ENCODE measurements at regions not wholly inside any gene's neighbourhood (a gene's known extent, or its start where the extent isn't known, plus 50 kb on each side); places are given as distances from the start of the nearest gene placed in this dataset.

DNA sequence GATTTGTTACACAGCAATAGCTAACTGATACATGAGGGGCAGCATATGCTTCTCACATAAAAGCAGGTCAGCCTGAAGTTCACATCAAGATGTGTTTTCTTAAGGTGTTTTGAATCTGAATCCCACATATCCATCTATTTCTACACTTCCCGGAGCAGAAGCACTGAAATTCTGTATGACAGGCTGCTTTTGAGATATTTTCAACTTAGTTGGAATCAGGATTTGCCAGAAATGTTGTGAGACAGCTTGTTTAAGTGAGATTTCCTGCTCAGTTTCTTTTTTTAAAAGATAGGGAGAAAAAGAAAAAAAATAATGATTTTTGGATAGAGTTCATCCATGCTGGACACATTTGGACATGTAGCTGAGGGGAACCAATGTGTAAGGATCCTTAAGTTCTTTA, 501.5 kb upstream of the CELF4 start:
- no peak for DNase-seq

DNA sequence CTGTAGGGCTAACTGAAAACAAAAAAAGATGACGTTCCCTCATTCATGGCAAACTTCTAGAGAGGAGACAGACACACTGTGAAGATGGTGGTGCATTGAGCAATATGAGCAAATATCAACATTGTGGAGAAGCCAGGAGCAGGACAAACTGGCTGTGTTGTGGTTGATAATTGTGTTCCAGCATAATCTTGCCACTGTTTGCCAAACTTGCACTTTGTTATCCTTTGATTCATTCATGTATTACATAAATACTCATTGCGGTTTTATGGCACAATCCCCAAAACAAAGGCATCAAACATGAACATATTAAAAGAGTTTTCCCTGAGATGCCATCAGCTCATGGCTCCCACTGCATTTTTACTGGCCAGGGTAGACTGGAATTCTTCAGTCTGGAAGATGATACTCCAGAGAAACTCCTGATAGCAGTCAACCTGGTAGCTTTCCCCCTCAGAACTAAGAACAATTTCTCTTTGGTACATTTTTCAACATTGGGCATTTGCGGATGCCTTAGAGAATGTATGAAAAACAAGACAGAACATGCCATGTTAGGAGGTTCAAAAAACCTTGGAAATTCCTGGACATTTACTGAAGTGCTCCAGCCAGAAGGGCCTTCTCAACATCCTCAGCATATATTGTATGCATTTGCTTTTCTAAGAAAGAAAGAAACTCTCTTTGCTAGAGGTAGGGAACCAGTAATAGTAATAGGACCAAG, 487.4 kb upstream of the CELF4 start:
- no peak for DNase-seq

DNA sequence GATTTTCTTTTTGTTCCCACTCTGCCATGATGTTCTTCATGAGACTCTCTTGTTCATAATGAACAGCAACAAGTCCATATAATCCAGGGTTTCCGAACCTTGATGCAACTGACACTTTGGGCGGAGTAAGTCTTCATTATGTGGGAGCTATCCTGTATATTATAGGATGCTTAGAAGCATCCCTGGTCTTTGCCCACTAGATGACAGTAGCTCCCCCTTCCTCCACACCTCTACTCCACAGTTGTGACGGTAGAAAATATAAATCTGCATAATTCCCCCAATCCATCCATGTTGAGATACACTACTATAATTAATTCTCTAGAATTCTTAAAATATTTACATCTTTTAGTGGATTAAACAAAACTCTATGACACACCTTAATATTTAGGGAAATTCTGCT, 482.2 kb upstream of the CELF4 start:
- no peak for DNase-seq

- no peak for DNase-seq
Observed at GRCh38 chr18:38046651-38047050, 481.1 kb upstream of the CELF4 start.

- DNase-seq: no peak
Observed at GRCh38 chr18:38045845-38046244, 480.2 kb upstream of the CELF4 start.

GRCh38 chr18:38042211-38042890, 476.8 kb upstream of the CELF4 start:
- no peak for DNase-seq

DNA sequence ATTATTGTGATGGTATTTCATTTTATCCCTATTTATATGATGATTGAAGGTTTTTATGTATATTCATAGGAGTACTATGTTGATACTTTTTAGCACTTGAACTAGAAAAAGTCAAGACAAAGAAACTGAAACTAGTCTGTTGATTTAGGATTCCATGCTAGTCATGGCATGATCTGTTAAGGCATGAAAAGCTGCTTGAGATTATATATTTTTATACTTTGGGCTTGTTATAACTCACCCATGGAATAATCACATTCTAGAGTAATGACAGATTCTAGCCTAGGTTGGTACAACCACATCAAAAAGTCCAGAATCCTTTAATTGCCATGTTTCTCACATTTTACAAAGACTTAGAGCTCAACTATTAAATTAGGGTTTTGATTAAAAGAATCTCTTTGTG, 472.6 kb upstream of the CELF4 start:
- DNase-seq: no peak

DNA sequence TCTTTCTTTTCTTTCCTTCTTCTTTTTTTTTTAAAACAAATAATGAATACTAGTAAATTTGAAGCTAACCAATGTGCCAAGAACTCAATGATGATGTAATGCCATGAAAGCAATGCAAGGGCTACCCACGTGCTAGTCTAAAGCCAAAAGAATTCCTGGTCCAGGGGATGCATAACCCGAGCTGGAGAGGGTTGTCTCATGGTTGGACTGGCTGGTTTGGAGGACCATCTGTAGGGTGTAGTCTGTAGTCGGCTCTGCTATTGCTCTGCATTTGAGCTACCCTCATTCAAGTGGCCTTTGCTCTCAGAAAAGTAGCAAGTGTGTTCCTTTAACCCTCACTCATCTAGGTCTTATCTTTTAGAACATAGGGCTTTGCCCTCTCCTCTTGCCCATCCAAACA, 469.6 kb upstream of the CELF4 start:
- no peak for DNase-seq

GRCh38 chr18:38033282-38033681, 467.7 kb upstream of the CELF4 start:
- DNase-seq: no peak

DNA sequence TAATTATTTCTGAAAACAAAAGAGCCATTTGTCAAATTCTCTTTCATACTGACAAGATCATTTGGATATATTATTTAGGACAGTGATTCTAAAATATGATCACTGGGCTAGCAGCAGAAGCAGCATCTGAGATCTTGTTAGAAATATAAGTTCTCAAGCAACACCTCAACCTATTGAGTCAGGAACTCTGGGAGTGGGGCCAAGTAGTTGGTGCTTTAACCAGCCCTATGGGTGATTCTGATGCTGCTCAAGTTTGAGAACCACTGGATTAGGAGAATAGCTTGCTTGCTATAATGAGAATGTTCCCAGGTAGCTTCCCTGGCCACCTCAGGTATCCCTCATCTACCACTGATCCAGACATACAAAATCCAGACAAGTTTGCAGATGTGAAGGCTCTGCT, 466.9 kb upstream of the CELF4 start:
- DNase-seq: no peak

DNA sequence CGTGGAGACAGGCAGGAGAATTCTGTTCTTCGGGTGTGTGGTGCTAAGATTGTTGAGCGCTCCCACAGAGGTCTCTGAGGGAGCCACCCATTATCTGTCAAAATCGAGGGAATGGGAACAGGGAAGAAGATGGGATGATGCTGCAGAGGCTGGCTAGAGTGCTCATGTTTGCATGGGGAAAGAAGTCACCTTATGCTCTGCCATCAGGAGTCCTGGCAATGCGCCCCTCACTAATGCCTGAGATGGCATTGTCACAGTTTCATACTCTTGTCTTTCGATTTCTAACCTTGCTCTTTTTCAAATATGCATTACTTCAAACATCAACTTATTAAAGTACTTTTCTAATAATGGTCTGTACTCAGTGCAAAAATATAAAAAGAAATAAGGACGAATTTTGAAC, 463.3 kb upstream of the CELF4 start:
- no peak for DNase-seq

- no peak for DNase-seq
Observed at GRCh38 chr18:38025433-38026038, 459.9 kb upstream of the CELF4 start.

DNA sequence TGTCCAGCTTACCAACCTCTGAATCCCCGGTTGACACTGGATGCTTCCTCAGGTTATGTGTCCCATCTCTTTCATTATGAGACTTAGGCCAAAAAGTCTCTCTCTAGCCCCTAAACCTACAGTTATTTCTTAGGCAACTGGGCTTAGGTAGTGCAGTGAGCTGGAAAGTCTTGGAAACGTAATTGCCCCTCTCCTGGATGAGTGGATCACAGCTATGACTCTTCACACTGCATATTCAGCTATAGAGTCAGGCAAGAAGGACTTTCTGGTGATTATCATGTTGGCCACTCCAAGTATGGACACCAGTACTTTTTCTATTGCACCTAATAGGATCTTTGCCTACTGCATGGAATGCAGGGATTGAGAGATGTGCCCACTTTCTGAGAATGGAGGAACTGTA, 458.3 kb upstream of the CELF4 start:
- no peak for DNase-seq

- DNase-seq: no peak
Observed at GRCh38 chr18:38022234-38022633, 456.6 kb upstream of the CELF4 start.

DNA sequence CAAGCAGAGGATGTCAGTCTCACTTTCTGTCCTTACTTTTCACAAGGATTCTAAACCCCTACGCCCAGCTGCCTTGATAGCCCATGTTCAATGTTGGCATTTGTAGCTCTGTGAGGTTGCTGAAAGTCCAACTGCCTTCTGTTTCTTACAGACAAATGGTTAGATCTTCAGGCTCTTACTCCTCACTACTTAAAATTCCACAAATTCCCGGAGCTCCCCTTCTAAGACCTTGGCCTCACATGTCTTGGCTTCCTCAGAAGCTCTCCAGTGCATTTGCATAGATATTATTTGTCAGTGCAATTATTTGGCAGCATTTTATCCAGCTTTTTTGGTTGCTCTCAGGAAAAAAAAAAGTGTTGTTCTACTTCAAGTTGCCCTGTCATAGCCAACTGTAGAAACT, 453.7 kb upstream of the CELF4 start:
- DNase-seq: no peak

DNA sequence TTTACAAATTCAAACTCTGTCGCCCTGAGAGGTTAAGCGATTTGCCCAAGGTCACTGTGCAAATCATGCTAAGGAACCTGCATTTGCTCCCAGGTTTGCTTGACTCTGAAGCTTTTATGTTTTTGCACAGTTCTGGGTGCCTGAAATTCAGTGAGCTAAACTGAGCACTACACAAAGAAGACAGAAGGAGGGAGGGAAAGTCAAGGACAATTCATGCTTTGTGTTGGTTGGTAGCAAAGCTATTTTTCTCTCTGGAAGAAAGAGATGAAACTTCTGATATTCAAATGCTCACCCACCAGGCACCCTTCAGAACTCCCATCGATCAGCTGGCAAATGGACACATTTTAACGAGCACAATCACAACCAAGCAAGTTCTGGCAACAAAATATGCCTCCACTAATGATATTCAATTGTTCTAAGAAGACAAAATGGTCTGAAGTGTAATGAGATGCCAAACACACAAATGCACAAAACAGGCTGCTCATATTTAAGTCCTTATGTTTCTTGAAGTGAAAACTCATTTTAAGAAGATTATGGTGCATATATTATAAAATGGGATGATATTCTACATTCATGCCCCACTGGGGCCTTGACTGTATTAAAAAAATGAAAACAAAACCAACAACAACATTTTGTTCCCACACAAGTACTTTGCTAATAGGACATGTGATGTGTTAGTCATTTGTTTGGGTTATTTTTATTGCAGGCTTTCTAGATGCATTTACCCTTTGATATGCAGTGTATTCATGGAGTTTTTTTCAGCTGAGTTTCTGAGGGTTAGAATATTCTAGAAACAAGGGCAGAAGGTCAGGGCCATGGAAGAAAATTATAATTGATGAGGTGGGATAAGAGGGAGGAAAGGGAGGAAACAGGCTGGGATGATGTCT, 445.6 kb upstream of the CELF4 start:
- DNase-seq: no peak

- no peak for DNase-seq
Observed at GRCh38 chr18:38010037-38010436, 444.4 kb upstream of the CELF4 start.

GRCh38 chr18:38009320-38009719, 443.7 kb upstream of the CELF4 start:
- no peak for DNase-seq

GRCh38 chr18:38007676-38008330, 442.2 kb upstream of the CELF4 start:
- DNase-seq: no peak

GRCh38 chr18:38007026-38007425, 441.4 kb upstream of the CELF4 start:
- DNase-seq: no peak

DNA sequence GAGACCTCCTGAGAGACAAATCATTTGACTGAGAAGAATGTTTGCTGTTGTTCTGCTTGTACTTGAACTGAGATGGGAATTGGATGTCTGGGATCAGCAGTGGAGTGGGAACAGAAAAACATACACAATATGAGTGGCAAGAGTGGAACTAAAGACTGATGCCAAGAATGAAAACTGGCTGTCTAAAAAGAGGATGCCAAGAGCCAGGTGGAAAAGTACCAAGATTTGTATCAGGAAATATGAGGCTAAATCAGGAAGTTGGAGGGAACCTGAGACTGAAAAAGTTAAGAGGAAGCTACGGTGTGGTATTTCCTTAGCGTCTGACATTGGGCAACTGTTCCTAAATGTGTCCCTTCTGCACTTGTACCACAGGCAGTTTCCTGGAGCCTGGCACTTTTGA, 440.9 kb upstream of the CELF4 start:
- DNase-seq: no peak

- no peak for DNase-seq
Observed at GRCh38 chr18:37997695-37998094, 432.1 kb upstream of the CELF4 start.

- DNase-seq: no peak
Observed at GRCh38 chr18:37987901-37988300, 422.3 kb upstream of the CELF4 start.

Data from central memory CD4-positive, alpha-beta T cell (primary cell).